ENCODE measurements at regions not wholly inside any gene's neighbourhood (a gene's known extent, or its start where the extent isn't known, plus 50 kb on each side); places are given as distances from the start of the nearest gene placed in this dataset.

GRCh38 chrX:63917296-63917695 lies 132.3 kb upstream of the ARHGEF9 start:
- no peak for DNase-seq (ENCODE audit: low read depth)
- in situ Hi-C loops (cut with HindIII; ENCODE audit: low pct_unique_long_range_greater_than_20kb, low sequenced_read_pairs), result no loop called here

GRCh38 chrX:63913719-63914118 lies 128.7 kb upstream of the ARHGEF9 start:
- DNase-seq (ENCODE audit: low read depth), result no peak
- in situ Hi-C loops (cut with HindIII; ENCODE audit: low pct_unique_long_range_greater_than_20kb, low sequenced_read_pairs), result no loop called here

- DNase-seq (ENCODE audit: low read depth), result peak; percentile 1
Observed at GRCh38 chrX:63889001-63889400, 104.0 kb upstream of the ARHGEF9 start.

GRCh38 chrX:63884821-63885790 lies 100.1 kb upstream of the ARHGEF9 start:
- no peak for DNase-seq (ENCODE audit: low read depth)
- in situ Hi-C loops (cut with HindIII; ENCODE audit: low pct_unique_long_range_greater_than_20kb, low sequenced_read_pairs), result no loop called here

More at GRCh38 chrX:63889001-63889400, 104.0 kb upstream of the ARHGEF9 start:
- in situ Hi-C loops (cut with HindIII; ENCODE audit: low pct_unique_long_range_greater_than_20kb, low sequenced_read_pairs), result no loop called here

- in situ Hi-C loops (cut with HindIII; ENCODE audit: low pct_unique_long_range_greater_than_20kb, low sequenced_read_pairs), result no loop called here
- DNase-seq (ENCODE audit: low read depth), result no peak
Observed at GRCh38 chrX:63869506-63869905, 84.5 kb upstream of the ARHGEF9 start.

GRCh38 chrX:63855896-63856295 lies 70.9 kb upstream of the ARHGEF9 start:
- no peak for DNase-seq (ENCODE audit: low read depth)
- in situ Hi-C loops (cut with HindIII; ENCODE audit: low pct_unique_long_range_greater_than_20kb, low sequenced_read_pairs), result no loop called here

GRCh38 chrX:63835361-63835760 lies 50.3 kb upstream of the ARHGEF9 start:
- DNase-seq (ENCODE audit: low read depth), result no peak
- in situ Hi-C loops (cut with HindIII; ENCODE audit: low pct_unique_long_range_greater_than_20kb, low sequenced_read_pairs), result no loop called here

Measured in Caki2 (cell line).